ENCODE measurements at regions not wholly inside any gene's neighbourhood (a gene's known extent, or its start where the extent isn't known, plus 50 kb on each side); places are given as distances from the start of the nearest gene placed in this dataset.

DNA sequence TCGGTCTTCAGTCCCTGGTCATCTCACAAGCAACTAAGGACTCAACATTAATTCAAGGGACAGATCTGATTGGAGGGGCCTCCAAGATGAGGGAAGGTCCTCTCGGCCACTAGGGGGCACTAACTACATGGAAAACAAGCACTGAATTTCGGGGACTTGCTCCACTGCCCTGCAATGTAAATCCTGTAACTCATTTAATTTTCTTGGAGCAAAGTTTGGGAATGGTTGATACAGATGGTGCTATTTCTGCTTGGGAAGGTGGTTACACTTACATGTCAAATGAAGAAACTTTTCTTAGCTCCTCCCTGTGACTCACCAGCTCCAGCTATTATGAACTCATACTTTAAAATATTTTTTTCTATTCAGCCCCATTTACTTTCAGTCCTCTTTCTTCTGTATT, 97.4 kb upstream of the KCNJ15 start:
- peak; percentile 66 to 88 (median 80) for TF ChIP-seq CTCF (IDR thresholded peaks at IDR 0.05)
- TF ChIP-seq POLR2A (IDR thresholded peaks at IDR 0.05), result no peak

Data from heart left ventricle (tissue), 13 donors.